DND-41 (cell line): ENCODE measurements at regions not wholly inside any gene's neighbourhood (a gene's known extent, or its start where the extent isn't known, plus 50 kb on each side); places are given as distances from the start of the nearest gene placed in this dataset.

Source experiments
- CTCF ChIP-seq: IDR thresholded peaks from 2 replicates; pipeline ENCODE4 v1.5.1; 2012; ENCODE audit warnings: borderline replicate concordance, low read length, moderate library complexity, mild to moderate bottlenecking; ENCODE audit not compliant: poor library complexity, severe bottlenecking; ENCODE audit errors: extremely low read depth
- EZH2 ChIP-seq: IDR thresholded peaks from 3 replicates; pipeline ENCODE4 v1.6.1; 2012; ENCODE audit warnings: borderline replicate concordance, low read depth, mild to moderate bottlenecking, moderate library complexity, low read length, inconsistent platforms; ENCODE audit not compliant: severe bottlenecking

- TF ChIP-seq CTCF: no peak
- no peak for TF ChIP-seq EZH2
These were observed 241.0 kb upstream of the PRSS1 start for GRCh38 chr7:142508251-142508650.
